ENCODE measurements at regions not wholly inside any gene's neighbourhood (a gene's known extent, or its start where the extent isn't known, plus 50 kb on each side); places are given as distances from the start of the nearest gene placed in this dataset.

DNA sequence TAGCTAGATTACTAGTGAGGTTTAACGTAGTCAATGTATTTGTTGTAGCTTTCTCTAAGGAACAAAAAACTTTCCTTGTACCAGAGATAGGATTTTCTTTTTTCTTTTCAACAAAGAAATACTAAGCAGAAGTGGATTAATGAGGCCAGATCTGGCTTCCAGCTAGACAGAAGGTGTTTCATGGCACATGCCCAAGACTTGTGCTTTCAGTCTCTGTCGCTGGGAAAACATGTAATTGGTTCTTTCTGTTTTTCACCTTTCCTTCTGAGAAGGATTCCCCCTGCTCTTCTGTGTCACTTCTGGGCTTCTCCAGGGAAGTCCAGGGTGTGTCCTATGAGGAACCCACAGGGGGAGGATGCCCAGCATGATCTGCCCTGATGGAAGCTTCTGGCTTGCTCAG is 492.2 kb downstream of the CCSER2 start:
- no peaks in the 10 kb centered on the region for H3K79me2 ChIP-seq (ENCODE audit: insufficient read depth, low read depth)
- H2AFZ ChIP-seq (ENCODE audit: low read depth), result no peak overlapping the region
- no peak overlapping the region for H3K9ac ChIP-seq
- H4K20me1 ChIP-seq (ENCODE audit: insufficient read depth), result no peaks in the 10 kb centered on the region
- TF ChIP-seq, protein P1, sequence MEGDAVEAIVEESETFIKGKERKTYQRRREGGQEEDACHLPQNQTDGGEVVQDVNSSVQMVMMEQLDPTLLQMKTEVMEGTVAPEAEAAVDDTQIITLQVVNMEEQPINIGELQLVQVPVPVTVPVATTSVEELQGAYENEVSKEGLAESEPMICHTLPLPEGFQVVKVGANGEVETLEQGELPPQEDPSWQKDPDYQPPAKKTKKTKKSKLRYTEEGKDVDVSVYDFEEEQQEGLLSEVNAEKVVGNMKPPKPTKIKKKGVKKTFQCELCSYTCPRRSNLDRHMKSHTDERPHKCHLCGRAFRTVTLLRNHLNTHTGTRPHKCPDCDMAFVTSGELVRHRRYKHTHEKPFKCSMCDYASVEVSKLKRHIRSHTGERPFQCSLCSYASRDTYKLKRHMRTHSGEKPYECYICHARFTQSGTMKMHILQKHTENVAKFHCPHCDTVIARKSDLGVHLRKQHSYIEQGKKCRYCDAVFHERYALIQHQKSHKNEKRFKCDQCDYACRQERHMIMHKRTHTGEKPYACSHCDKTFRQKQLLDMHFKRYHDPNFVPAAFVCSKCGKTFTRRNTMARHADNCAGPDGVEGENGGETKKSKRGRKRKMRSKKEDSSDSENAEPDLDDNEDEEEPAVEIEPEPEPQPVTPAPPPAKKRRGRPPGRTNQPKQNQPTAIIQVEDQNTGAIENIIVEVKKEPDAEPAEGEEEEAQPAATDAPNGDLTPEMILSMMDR (conservative IDR thresholded peaks at IDR 0.05; ENCODE audit: low read depth, low read length), result no peak
- no peaks in the 10 kb centered on the region for H3K27me3 ChIP-seq (ENCODE audit: insufficient read depth, low read depth)
- no peaks in the 10 kb centered on the region for H3K36me3 ChIP-seq (ENCODE audit: insufficient read depth)
- H3K4me3 ChIP-seq (IDR thresholded peaks at IDR 0.05; ENCODE audit: insufficient read depth, low read depth, low read length), result no peak overlapping the region
- no peak overlapping the region for H3K4me2 ChIP-seq
- H3K27ac ChIP-seq, result no peak overlapping the region
- H3K4me1 ChIP-seq (ENCODE audit: low read depth, poor library complexity, severe bottlenecking), result no peaks in the 10 kb centered on the region

DNA sequence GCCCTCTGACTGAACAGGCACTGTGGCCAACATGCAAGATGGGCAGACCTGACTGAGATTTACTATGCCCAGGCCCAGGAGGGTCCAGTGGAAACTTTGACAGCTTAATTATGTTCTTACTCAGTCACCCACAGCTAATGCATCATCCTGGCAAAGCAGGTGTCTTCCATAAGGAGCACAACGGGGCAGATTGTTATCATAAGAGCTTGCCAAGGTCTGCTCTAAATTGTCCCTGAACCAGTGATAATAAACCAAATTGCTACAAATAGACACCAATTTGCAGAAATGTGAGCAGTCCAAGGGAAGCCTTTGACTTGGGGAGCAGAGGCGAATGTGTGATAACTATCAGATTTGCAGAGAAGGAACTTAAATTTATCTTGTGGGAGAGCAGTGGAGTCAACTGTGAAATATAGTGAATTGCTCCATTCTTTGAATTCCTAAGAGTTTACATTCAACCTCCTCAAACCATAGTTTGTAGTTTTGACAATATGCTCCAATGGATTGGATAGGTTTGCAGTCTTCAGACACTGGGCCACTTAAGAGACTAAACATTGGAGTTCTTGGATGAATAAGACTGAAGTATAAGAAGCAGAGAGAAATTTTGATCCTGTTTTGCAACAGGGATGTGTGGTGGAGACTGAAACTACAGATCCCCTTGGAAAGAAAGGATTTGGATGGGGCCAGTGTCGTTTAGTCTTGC is 494.7 kb downstream of the CCSER2 start:
- Histone ChIP-seq H3K4me3 (IDR thresholded peaks at IDR 0.05; ENCODE audit: insufficient read depth, low read depth, low read length) (no peak overlapping the region), H3K4me1 (ENCODE audit: low read depth, poor library complexity, severe bottlenecking) (no peaks in the 10 kb centered on the region), H3K27ac (no peak overlapping the region), H4K20me1 (ENCODE audit: insufficient read depth) (no peaks in the 10 kb centered on the region), H3K79me2 (ENCODE audit: insufficient read depth, low read depth) (no peaks in the 10 kb centered on the region), H3K4me2 (no peak overlapping the region), H3K27me3 (ENCODE audit: insufficient read depth, low read depth) (no peaks in the 10 kb centered on the region), H3K36me3 (ENCODE audit: insufficient read depth) (no peaks in the 10 kb centered on the region), H2AFZ (ENCODE audit: low read depth) (no peak overlapping the region), H3K9ac (no peak overlapping the region)
- TF ChIP-seq, protein P1 (conservative IDR thresholded peaks at IDR 0.05; ENCODE audit: low read depth, low read length), result no peak

DNA sequence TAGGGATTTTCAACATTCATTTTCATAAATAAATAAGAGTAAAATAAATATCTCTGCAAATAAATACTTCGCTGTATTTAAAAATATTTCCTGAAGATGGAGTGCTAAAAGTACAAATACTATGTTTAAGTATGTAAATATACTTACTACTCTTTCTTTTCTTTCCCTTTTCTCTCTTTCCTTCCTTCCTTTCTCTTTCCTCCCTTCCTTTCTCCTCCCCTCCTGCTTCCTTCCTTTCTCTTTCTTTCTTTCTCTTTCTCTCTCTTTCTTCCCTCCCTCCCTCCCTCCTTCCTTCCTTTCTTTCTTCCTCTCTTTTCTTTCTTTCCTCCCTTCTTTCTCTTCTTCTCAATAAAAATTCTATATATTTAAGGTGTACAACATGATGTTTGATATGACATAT is 496.1 kb downstream of the CCSER2 start:
- Histone ChIP-seq H3K79me2 (ENCODE audit: insufficient read depth, low read depth) (no peaks in the 10 kb centered on the region), H3K36me3 (ENCODE audit: insufficient read depth) (no peaks in the 10 kb centered on the region), H3K27me3 (ENCODE audit: insufficient read depth, low read depth) (no peaks in the 10 kb centered on the region), H3K4me2 (no peak overlapping the region), H3K4me3 (IDR thresholded peaks at IDR 0.05; ENCODE audit: insufficient read depth, low read depth, low read length) (no peak overlapping the region), H3K27ac (no peak overlapping the region), H3K4me1 (ENCODE audit: low read depth, poor library complexity, severe bottlenecking) (no peaks in the 10 kb centered on the region), H2AFZ (ENCODE audit: low read depth) (no peak overlapping the region), H4K20me1 (ENCODE audit: insufficient read depth) (no peaks in the 10 kb centered on the region), H3K9ac (no peak overlapping the region)
- TF ChIP-seq, protein P1 (conservative IDR thresholded peaks at IDR 0.05; ENCODE audit: low read depth, low read length), result no peak

DNA sequence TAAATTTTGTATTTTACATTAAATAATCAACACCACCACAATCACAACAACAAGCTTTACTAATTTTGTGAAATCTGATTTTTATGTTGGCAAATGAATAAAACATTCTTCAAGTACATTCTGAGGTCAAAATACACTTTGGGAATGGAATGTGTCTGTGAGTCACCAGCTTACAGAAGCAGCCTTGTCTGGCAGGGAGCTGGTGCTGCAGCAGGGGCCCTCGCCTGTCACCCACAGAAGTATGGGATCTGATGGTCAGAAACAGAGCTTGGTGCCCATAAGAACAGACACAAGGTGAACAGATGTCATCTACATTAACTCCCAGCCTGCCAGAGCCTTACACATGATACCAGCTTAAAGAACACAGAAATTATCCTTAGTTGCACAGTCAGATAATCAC is 496.9 kb downstream of the CCSER2 start:
- H3K9ac ChIP-seq, result no peak overlapping the region
- H3K4me2 ChIP-seq, result no peak overlapping the region
- TF ChIP-seq, protein P1 (conservative IDR thresholded peaks at IDR 0.05; ENCODE audit: low read depth, low read length), result no peak
- no peak overlapping the region for H3K4me3 ChIP-seq (IDR thresholded peaks at IDR 0.05; ENCODE audit: insufficient read depth, low read depth, low read length)
- H3K79me2 ChIP-seq (ENCODE audit: insufficient read depth, low read depth), result no peaks in the 10 kb centered on the region
- no peak overlapping the region for H3K27ac ChIP-seq
- H4K20me1 ChIP-seq (ENCODE audit: insufficient read depth), result no peaks in the 10 kb centered on the region
- no peaks in the 10 kb centered on the region for H3K36me3 ChIP-seq (ENCODE audit: insufficient read depth)
- no peak overlapping the region for H2AFZ ChIP-seq (ENCODE audit: low read depth)
- no peaks in the 10 kb centered on the region for H3K27me3 ChIP-seq (ENCODE audit: insufficient read depth, low read depth)
- no peaks in the 10 kb centered on the region for H3K4me1 ChIP-seq (ENCODE audit: low read depth, poor library complexity, severe bottlenecking)

Data from KMS-11 (cell line).